Middle frontal gyrus (tissue), 1 donor: ENCODE measurements at regions not wholly inside any gene's neighbourhood (a gene's known extent, or its start where the extent isn't known, plus 50 kb on each side); places are given as distances from the start of the nearest gene placed in this dataset.
"Not testable (repeated sequence)": the region's sequence is repeated elsewhere in the genome, so short reads cannot be mapped to it uniquely, and the experiment has no call there.

Experiments
- DNase-seq: peaks from one replicate; pipeline ENCODE4 v3.0.0-alpha.2; 2015; ENCODE audit warnings: low spot score; ENCODE audit errors: extremely low spot score

DNA sequence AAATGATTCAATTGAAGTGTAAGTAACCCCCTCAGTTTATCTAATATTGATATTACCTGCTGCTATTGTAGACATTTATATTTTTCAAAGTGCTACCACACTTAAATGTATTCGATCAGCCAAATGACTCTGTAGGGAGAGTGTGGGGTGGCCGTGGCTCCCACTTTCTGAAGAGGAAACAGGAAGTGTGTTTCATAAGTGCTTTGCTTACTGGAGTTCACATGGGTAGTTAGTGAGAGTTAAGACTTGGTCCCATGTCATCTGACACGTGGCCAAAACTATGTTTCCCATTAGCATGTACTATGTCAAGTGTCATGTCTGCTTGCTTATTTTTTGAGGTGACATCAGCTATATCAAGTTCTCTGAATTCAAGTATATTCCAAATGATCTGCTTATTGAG lies 308.1 kb upstream of the GATB start:
- DNase-seq = no peak

- DNase-seq = no peak
Measured at GRCh38 chr4:152065545-152065944, 304.7 kb upstream of the GATB start.

GRCh38 chr4:152064753-152065152 lies 303.9 kb upstream of the GATB start:
- DNase-seq = no peak

- no peak for DNase-seq
Measured at GRCh38 chr4:152064282-152064681, 303.5 kb upstream of the GATB start.

DNA sequence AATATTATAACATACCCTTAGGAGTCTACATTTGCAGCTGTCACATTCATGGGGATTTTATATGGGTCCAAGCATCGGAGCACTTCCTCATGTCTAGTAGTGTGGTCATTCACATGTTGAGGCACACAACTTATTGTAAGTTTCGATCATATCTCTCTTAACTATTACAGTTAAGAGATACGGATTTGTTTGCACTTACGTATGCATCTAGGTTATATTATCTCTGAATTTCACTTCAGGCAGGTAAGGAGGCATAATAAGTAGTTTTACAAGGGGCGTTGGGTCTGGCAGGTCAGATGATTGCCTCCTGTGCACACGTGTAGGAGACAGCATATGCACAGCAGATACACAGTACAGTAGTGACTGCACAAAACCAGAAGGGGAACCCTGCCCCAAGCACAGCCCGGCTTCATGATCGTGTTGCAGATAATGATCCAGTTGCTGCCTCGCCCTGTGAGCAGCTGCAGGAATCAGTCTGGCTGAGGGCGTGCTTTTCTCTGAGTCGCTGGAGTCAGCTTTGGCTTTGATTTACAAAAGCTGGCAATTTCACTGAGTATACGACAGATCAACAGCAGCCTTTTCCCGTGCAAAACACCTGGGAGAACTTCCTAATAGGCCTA lies 302.9 kb upstream of the GATB start:
- DNase-seq = no peak

DNA sequence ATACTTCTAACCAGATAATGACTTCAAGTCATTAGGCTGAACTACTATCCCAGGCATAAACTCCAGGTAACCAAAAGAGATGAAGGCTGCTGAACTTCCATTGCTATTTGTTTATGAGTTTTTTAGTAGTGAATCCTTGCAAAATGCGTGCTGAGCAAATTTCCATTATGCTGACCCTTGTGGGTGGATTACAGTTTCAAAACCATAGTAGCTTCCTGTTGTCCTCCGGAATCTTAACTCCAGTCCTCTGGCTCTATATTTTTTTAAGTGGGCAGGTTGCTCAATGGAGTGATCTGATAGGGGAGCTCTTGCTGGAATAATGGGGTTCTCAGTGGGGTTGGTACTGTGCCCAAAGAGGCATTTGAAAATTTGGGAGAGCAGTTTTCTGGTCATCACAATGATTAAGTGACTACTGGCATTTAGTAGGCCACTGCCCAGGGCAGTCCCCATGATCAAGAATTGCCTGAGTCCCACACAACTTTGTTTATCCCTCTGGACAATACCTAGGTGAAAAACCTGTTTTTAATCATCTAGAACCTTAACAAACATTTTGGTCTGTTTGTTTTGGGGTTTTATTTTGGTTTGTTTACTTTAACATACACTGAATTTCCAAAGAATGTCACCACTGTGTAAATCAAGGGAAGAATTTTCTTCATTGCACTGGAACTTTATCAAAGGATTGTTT lies 302.3 kb upstream of the GATB start:
- no peak for DNase-seq

- DNase-seq = no peak
Measured at GRCh38 chr4:152054731-152055130, 293.9 kb upstream of the GATB start.

DNA sequence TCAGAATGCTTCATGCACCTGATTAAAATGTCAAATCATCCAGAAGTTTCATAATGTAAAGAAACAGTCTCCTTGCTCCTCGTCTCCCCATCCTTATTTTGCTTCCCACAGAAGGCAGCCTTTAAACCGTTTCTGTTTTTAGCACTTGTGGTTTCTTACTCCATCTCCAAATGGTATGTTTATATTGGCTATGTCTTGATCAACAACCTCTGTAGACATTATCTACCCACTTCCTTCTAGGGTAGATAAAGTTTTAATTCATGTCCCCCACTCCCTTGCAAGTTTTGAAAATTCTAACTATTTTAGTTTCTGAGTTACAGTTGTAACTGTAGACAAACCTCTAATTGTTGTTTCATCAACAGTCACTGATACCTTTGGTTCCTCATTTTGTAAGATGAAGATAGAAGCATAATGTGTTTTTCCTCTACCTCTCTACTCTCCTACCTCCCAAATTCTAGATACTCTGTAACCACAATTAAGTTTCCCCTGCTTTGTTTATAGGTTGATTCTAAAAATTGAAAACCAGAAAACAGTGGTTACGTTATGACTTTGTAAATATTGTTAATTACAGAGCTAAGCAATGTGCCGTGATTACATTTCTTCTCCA lies 291.7 kb upstream of the GATB start:
- no peak for DNase-seq

DNA sequence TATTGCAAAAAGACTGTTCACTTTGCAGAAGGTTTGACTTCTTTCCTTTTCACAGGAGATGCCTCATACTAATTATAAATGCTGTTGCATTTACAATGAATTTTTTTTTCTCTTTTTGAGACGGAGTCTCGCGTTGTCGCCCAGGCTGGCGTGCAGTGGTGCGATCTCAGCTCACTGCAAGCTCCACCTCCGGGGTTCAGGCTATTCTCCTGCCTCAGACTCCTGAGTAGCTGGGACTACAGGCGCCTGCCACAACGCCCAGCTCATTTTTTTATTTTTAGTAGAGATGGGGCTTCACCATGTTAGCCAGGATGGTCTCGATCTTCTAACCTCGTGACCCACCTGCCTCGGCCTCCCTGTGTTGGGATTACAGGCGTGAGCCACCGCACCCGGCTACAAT lies 290.5 kb upstream of the GATB start:
- not testable (repeated sequence) for DNase-seq

- no peak for DNase-seq
Measured at GRCh38 chr4:152050106-152050505, 289.3 kb upstream of the GATB start.

GRCh38 chr4:152047451-152047850 lies 286.6 kb upstream of the GATB start:
- DNase-seq = no peak

GRCh38 chr4:152045807-152046571 lies 285.2 kb upstream of the GATB start:
- no peak for DNase-seq

- DNase-seq = no peak
Measured at GRCh38 chr4:152045449-152045806, 284.6 kb upstream of the GATB start.

DNA sequence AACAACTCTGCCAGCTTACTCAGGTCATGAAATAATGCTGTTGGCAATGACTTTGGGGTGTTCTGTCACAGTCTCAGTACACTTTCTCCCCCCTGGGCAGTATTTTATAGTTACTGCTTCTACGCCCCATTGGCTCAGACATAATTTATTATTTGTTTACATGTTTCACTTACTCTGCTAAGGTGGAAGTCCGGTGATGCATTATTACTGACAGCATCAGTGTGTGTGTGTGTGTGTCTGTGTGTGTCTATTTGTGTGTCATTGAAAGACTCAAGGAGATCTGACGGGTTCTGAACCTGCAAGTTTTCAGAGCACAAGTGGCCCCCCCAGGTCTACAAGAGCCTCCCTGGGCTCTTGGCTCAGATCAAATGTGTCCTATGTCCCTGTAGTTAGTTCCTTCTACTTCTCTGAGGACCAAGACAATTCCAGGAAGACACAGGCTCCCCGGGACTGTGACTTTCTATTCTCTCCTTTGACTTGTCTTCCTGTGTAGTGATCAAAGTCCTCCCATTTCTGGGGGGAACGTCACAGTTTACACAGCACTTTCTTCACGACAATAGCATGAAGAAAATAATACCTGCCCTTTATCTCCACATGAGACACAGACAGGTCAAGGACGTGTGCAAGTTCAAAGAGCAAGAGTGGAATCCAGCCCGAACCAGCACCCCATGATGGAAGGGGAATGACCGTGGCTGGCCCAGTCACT lies 283.7 kb upstream of the GATB start:
- DNase-seq = no peak

DNA sequence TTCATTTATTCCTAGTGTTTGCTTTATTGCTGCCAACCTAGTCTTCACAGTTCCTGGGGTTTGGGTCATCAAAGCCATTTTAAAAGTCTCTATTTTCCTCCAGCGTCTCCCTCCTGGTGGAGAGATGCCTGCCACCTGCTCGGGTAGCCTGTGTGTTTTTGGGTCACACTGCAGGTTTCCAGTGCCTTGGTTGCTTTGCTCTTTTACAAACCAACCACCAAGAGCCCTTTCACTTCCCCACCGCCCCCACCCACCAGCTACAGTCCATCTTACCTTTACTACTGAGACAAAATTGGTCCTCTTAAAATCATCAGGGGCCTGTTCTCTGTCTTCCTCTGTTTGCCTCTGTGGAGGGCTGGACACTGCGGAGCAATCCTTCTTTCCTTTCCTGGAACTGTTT lies 280.5 kb upstream of the GATB start:
- DNase-seq = no peak

GRCh38 chr4:152039691-152040090 lies 278.9 kb upstream of the GATB start:
- DNase-seq = no peak

- DNase-seq = no peak
Measured at GRCh38 chr4:152039023-152039481, 278.2 kb upstream of the GATB start.

DNA sequence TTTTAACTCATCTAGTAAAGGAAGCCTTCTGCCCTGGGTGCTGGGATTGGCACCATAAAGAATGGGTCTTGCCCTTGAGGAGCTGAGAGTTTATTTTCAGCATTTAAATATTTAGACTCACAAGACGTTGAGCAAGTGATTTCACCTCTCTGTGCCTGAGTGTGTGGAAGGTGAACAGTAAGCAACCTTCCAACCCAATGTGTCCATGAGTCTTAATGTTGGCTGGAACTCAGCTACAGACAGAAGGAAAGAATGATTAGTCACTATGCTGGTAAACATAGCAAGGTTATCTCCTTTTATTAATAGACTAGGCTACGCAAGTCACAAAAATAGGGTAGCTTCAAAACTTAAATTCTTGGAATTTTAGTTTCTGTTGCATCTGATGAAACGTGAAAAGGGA lies 277.4 kb upstream of the GATB start:
- no peak for DNase-seq

DNA sequence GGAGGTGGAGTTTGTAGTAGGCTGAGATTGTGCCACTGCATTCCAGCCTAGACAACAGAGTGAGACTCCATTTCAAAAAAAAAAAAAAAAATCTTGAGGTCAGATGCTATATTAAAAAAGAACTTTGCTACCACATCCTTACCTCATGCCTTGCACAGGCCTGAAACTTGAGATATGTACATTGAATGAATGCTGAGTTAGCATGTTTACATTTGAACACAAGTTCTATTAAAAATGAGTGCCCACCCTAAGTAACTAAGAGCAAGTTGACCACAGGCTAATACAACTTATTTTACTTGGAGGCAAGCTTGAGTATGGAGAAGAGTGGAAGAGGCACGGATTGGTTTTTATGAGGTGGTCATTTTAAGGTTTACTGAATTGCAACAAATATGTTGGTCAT lies 276.6 kb upstream of the GATB start:
- no peak for DNase-seq

DNA sequence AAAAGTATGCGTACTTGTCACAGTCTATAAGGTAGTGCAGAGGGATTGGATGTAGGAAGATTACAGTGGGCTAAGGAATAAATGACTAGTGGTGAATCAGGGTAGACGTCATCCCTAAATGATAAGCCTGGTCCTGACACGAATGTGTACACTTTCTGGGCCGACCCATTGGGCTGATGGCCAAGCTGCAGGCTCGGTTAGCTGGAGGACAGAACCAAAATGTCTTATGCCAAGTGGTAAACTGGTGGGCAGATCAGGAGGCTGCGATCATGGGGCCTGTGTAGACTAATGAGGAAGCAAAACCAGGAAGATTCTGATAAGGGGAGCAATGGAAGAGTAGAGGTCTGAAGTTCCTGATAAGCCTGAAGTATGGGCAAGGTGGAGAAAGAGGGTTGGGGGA lies 272.8 kb upstream of the GATB start:
- DNase-seq = no peak

GRCh38 chr4:152032722-152033131 lies 271.9 kb upstream of the GATB start:
- DNase-seq = no peak

- DNase-seq = no peak
Measured at GRCh38 chr4:152029631-152030030, 268.8 kb upstream of the GATB start.
